Activated CD4-positive, alpha-beta T cell treated with anti-CD3 and anti-CD28 coated beads, Interleukin-10, Interleukin-2, amounts not matched to agents 100 ng/mL and 50 ng/mL, durations not matched to agents 16 hours and 8 hours (primary cell): ENCODE measurements at regions not wholly inside any gene's neighbourhood (a gene's known extent, or its start where the extent isn't known, plus 50 kb on each side); places are given as distances from the start of the nearest gene placed in this dataset.
A peak's percentile ranks its signal among the peaks of the same experiment; 100 is the strongest.

Experiments
- DNase-seq: peaks from one replicate; pipeline ENCODE4 v3.0.0-alpha.2; 2020

DNA sequence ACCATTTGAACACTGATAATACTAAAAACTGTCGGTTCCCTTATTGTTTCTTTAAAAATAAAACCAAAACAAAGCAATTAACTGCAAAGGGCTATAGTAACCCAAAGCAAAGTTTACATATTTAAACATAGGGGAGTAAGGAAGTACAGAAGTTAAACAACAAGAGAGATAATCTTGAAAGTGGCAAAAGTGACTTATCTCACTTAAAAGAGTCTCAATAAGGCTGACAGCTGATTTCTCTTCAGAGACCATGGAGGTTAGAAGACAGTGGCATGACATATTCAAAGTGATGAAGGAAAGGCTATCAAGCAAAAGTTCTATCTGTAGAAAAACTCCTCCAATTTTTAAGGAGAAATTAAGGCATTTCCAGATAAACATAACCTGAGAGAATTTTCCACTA lies 233.5 kb upstream of the HDAC9 start:
- DNase-seq: no peak

DNA sequence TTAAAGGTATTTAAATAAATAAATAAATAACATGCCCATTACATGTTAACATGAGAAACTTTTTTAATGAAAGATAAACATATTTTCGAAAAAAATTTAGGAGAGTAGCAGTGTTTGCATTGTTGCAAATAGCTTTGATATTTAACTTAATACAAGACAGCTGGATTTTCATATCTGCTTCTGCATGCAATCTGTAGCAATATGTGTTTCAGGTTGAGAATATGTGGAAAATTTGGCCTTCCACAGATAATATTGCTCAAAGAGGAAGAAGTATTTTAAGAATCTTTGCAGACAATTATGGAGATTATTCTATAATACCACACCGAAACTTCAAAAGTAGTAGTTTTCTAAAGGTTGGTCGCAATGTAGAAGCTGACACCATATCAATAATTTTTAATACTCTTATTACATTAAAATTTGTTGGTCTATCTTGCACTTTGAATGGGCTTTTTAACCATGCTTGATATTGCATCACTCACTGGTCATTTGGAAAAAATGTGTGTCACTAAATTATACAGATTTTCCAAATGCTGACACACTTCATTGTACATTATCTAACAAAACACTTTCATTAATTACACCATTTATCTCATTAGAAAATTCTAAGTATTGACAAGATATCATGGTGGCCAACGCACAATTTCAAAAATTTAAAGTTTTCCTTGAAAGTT lies 229.8 kb upstream of the HDAC9 start:
- DNase-seq: no peak

GRCh38 chr7:18268571-18268970 lies 227.0 kb upstream of the HDAC9 start:
- DNase-seq: no peak

DNA sequence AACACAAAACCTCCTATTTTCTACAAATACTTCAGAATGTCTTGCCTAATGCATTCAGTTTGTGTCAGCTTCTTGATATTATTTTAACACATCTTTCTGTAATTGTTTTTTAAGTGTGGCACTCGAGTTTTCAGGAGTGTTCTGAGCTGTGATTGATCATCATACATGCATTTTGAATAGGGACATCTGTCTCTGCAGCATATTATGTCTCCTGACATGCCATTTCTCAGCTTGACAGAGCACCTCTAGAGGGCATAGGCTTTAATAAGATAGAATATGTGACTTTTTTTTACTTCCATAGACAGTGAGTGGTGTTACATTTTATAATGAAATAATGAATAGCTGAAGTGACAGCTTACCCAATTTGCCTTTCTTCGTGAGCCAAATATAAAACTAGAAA lies 219.2 kb upstream of the HDAC9 start:
- no peak for DNase-seq

- DNase-seq: no peak
Observed at GRCh38 chr7:18278316-18278715, 217.2 kb upstream of the HDAC9 start.

- DNase-seq: no peak
Observed at GRCh38 chr7:18283045-18283444, 212.5 kb upstream of the HDAC9 start.

DNA sequence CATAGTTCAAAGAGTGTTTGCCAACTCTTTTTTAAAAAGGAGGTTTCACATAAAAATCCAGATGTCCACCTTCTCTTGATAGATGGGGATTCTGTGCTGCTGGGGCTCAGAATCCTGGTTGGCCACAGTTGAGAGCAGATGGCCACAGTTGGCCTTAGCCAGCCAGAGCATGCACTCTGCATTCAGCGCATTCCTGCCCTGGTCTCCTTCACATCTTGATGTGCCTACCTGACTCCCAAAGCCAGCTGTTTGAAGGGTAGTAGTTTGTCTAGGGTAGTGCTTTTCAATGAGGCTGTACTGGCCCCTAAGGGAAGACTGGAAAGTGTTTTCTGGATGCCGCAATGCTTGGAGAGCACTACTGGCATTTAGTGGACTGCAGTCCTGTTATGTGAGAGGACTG lies 208.1 kb upstream of the HDAC9 start:
- DNase-seq: no peak

DNA sequence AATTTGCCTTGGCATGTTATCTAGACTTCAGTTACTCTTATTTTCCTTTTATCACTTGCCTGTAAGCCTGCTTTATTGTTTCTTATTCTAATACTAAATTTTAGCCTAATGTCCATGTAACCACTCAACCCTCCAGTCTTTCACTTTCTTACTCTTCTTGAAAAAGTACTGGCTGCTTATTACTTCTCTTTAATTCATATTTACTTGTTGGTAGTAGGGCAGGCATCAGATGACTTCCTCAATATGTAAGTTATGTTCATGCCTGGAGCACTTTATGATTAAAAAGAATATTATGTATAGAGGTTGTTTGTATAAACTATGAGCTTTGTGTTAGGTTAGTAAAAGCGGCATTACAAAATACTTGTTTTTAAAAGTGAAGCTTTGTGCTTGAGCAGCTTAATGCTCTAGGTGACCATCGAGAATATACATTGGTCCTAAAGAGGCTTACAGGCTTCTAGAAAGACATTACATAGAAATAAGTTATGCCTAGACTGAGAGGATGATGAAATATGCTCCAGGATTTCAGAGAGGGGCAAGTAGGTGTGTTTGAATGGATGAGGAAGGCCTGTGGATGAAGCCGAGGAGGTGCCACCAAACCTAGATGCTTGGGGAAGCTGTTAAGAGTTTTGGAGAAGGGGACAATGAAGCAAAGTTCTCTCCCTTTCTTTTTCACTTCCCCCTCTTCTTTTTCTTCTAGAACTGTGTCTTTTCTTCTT lies 207.1 kb upstream of the HDAC9 start:
- no peak for DNase-seq

GRCh38 chr7:18289788-18290187 lies 205.8 kb upstream of the HDAC9 start:
- DNase-seq: no peak

DNA sequence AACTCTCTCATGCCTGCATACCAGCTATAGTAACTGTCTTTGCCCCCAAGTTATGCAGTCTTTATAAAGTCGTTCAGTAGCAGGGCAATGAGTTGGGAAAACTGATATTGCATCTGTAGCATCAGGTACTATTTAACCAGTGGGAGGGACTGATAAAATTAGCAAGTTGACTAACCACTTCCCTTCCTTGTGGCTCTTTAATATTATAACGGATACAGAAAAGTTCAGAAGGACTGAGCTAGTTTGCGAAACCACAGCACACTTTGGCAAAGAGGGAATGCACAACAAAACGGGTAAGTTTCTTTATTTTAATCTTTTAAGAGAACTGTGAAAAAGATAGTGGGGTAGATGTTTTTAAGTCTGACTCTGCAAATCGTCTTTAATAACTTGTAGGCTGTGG lies 205.3 kb upstream of the HDAC9 start:
- peak; percentile 2 for DNase-seq

DNA sequence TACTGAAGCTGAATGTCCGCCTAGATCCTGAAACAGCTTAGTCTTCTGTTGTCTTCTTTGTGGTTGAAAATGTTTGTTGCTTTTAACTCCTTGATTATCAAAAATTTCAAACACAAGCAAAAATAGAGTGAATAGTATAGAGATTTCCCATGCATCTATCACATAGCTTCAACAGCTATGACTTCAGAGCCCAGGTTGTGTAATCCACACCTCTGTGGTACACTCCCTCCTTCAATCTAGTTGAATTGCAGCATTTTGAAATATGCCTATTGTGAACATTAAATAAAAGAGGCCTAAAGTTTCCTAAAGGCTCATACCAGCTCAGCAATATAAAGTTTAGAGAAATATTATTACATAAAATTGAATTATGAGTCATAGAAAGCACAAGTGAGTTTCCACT lies 204.7 kb upstream of the HDAC9 start:
- DNase-seq: no peak

DNA sequence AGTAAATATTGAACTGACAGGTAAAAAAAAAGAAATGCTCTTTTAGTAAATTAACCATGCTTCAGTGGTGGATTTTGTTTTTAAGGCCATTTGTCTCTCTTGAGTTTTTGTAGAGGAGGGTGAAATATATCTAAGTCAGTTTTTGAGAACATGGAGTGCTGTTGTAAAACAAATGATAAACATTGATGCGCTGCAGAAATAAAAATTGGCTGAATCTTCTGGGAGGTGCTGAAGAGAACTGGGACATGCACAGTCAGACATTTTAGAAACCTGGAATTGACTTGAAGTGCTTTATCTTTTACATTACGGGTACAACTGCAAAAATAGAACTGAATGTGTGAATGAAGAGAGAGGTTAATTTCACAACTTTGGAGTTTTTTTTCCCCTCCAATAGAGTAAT lies 203.0 kb upstream of the HDAC9 start:
- no peak for DNase-seq

DNA sequence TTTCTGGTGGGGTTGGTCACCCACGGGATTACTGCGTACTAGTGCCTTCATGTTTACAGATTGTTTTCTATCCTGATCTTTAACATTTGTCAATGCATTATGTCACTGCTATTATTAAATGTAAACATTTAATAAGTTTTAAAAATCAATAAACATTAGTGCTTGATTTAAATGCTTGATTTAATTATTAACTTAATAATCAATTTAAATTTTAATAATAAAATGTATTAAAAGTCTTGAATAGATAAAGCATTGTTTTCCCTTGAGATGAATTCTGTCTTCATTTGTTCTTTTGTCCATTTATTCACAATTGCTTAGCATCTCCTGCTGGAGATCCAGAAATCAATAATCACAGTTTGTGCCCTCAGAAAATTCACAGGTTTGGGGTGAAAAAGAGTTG lies 201.8 kb upstream of the HDAC9 start:
- DNase-seq: no peak

- no peak for DNase-seq
Observed at GRCh38 chr7:18294411-18294810, 201.1 kb upstream of the HDAC9 start.

DNA sequence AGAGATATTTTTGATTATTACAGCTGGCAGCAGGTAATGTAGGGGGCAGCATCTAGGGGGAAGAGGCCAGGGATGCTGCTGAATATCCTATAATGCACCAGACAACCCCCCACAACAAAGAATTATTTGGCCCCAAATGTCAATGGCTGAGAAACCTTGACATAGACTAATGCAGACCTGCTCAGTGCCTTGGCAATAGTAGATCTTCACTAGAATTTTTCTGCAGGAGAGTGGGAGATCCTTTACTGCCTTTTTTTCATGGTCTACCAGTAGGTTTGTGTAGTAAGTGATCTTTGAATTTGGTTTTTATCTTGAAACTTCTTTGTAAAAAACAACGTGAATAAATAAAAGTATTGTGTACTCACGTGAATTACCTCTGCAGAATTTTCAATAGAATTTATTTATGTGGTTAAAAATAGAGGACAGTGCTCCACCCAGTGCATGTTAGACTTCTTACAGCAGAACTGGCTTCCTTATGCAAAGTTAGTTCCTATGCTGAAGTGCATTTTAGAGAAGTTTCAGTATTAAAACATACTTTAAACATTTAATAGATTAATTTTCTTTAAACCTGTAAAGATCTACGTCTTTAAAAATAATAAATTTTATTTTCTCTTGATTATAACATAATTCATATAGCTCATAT lies 199.6 kb upstream of the HDAC9 start:
- no peak for DNase-seq

DNA sequence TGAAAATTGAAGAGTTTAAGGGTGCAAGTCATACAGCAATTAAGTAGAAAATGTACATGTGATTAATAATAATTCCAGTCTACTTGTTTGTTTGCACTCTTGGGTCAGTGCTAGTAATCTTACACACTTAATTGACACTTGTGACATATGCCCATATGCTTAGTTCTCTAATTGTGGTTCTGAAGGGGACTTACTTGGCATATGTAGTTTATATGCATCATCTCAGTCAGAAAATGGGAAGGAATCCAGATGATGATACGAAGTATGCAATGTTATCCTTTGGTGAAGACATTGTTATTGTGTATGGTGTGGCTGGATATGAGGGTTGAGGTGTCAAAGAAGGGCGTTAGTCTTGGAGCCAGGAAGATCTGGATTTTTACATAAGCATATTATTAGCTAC lies 193.5 kb upstream of the HDAC9 start:
- no peak for DNase-seq

DNA sequence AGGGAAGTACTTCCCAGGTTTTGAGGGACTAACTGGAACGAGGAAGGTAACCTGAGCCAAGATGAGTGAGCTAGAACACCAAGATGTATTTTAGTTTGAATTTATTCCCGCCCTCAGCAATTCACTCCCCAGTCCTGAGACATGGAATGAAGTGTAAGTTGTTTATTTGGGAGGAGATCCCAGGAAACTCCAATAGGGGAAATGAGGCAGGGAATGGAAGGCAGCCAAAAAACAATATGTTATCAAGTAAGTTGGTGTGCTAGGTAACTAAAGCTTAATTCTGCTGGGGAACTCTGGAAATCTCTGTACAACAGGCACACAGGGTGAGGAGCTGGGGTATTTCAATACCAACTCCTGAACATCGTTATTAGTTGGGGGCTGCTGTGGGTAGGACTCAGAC lies 189.7 kb upstream of the HDAC9 start:
- no peak for DNase-seq

DNA sequence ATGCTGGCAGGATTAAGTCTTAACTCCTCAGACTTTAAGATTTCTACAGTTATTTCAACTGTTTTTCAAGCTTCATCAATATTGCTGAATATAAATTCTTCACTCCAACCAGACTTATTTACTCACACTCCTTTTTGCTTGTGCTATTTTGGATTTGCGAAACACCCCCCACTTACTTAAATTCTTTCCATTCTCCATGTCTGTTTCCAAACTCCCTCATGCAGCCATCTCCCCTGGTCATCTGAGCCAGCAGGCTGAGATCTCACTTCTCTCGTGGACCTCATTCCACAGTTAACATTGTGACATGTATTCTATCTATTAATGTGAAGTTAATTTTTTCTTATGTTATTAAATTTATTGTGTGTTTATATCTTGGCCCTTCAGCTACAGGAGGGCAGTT lies 188.9 kb upstream of the HDAC9 start:
- no peak for DNase-seq

GRCh38 chr7:18308938-18309337 lies 186.6 kb upstream of the HDAC9 start:
- no peak for DNase-seq

DNA sequence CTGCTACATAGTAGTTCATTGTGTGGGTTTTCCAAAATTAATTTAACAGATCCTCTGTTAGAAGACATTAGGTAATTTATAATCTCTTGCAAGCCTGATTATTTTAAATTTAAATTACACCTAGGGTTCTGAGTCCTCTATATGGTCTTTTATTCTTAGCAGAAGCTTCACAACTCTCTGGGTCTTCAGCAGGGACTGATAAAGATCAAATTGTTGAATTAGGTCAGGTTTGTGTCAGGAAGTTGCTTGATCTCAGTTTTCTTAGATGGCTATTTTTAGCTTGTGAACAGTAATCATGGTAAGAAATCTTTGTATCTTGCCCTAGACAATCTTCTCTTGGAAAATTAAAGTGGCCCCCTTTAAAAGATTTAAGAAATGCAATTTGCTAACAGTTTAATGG lies 183.1 kb upstream of the HDAC9 start:
- no peak for DNase-seq

DNA sequence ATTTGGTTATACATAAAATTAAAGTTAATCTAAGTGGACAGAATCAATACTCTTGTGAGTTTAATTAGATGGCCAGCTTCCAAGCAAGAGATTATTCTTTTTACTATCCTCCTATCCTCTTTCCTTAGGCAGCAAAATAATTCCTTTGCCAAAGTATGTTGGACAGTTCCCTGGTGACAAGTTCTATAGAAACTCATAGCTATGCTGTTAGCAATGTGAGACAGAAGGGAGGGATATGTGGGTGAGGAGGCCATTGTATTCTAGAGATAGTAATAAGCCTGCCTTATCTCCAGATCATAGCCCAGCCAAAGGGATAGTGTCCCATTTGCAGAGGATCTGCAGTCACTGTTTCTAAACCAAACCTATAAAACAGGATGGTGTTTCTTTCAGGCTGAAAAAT lies 181.6 kb upstream of the HDAC9 start:
- no peak for DNase-seq

- DNase-seq: no peak
Observed at GRCh38 chr7:18315241-18315640, 180.3 kb upstream of the HDAC9 start.

- DNase-seq: no peak
Observed at GRCh38 chr7:18317941-18318340, 177.6 kb upstream of the HDAC9 start.

DNA sequence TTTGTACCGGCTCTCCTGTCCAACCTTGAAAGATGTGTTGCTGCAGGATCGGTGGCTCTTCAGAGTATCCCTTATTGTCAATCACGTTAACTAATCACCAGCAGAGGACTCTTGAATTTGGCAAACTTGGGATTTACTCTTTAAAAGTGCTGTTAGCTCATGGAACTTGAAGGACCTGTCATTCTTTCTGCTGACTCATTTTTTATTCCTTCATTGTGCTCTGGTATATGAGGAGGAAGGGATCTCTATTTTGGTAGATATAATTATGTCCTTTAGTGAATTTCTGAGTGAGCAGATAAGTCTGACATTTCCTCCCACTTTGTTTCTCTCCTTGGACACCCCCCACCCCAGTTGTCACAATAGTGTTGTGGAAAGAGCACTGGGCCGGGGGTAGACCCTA lies 175.1 kb upstream of the HDAC9 start:
- no peak for DNase-seq
